K562 (cell line): ENCODE measurements at regions not wholly inside any gene's neighbourhood (a gene's known extent, or its start where the extent isn't known, plus 50 kb on each side); places are given as distances from the start of the nearest gene placed in this dataset.

Experiments
- ATAC-seq: fragments of 200-7000 bp; cut with Tn5 transposase; 3 replicates; pipeline ENCODE4 v1.9.1; 2020; ENCODE audit warnings: moderate library complexity
- BruUV-seq: library from RNA; stranded (reverse); fragments of 400-500 nt; replicated peaks from 2 replicates; lab custom pipeline; 2021; lab: Mats Ljungman, UMichigan
- CTCF ChIA-PET: fragments of 300-600 bp; formaldehyde crosslinking; extraction: SDS; loops from one replicate; lab custom pipeline; 2021; ENCODE audit warnings: low intra/inter-chr PET ratio; lab: Yijun Ruan, JAX
- POLR2A ChIA-PET: fragments of 300-600, 350-650 bp; sonication (Branson Sonifier 250); formaldehyde crosslinking; extraction: SDS; loops from one replicate; lab custom pipeline; 2021; ENCODE audit warnings: antibody characterized with exemption, inconsistent platforms; lab: Yijun Ruan, JAX
- DNase-seq, 4 experiments: peaks; one replicate each; pipeline versions ENCODE4 v3.0.0 to v3.0.0-alpha.2; 2011 to 2018; ENCODE audit warnings: low spot score in 3 of 4, mixed read lengths in 3 of 4; ENCODE audit errors: extremely low read depth in 1 of 4
- FAIRE-seq: peaks from 2 replicates; lab custom pipeline; 2011; peaks lifted over from hg19 to GRCh38; lab: Jason Lieb, UNC
- H2AFZ ChIP-seq: 2 replicates; pipeline ENCODE4 v1.6.0; 2011; ENCODE audit warnings: low read depth, low read length, control low read depth, inconsistent platforms
- H3K27ac ChIP-seq: fragments of 200-600 bp; 3 replicates; pipeline ENCODE4 v1.8.0; 2011; ENCODE audit warnings: low read depth, mild to moderate bottlenecking, control low read depth, inconsistent platforms, low read length, moderate library complexity, mixed read lengths; ENCODE audit errors: extremely low read depth
- H3K27me3 ChIP-seq, 2 experiments: fragments of 300-600 bp in 1 of 2; 2 replicates in 1 of 2; 3 replicates in 1 of 2; pipeline versions ENCODE4 v1.6.0 to v1.8.0; 2011; ENCODE audit warnings: inconsistent platforms in 2 of 2, low read length in 2 of 2, mild to moderate bottlenecking in 1 of 2, mixed read lengths in 1 of 2, moderate library complexity in 1 of 2; ENCODE audit not compliant: control insufficient read depth in 2 of 2, insufficient read depth in 2 of 2
- H3K36me3 ChIP-seq: fragments of 300-600 bp; 3 replicates; pipeline ENCODE4 v1.8.0; 2011; ENCODE audit warnings: mild to moderate bottlenecking, low read length, inconsistent platforms; ENCODE audit not compliant: control insufficient read depth, insufficient read depth
- H3K4me1 ChIP-seq, 2 experiments: fragments of 200-600 bp in 1 of 2; replicated peaks in 1 of 2; 2 replicates in 1 of 2; 3 replicates in 1 of 2; pipeline versions ENCODE4 v1.5.1 to v1.8.0; 2011; ENCODE audit warnings: inconsistent platforms in 2 of 2, low read length in 2 of 2, mild to moderate bottlenecking in 1 of 2, mixed read lengths in 1 of 2, moderate library complexity in 1 of 2; ENCODE audit not compliant: control insufficient read depth in 2 of 2, insufficient read depth in 2 of 2
- H3K4me2 ChIP-seq: 2 replicates; pipeline ENCODE4 v1.6.1; 2011; ENCODE audit warnings: low read length, control low read depth, inconsistent platforms, mixed read lengths; ENCODE audit not compliant: insufficient read depth
- H3K4me3 ChIP-seq: fragments of 200-600 bp; sonication (generic), shearing (Covaris generic); 2 replicates; pipeline ENCODE4 v1.5.1; 2016; ENCODE audit warnings: control low read depth, inconsistent platforms
- H3K79me2 ChIP-seq: fragments of 200-600 bp; 3 replicates; pipeline ENCODE4 v1.8.0; 2011; ENCODE audit warnings: low read length, inconsistent platforms; ENCODE audit not compliant: control insufficient read depth, insufficient read depth
- H3K9ac ChIP-seq, 2 experiments: 2 replicates each; pipeline versions ENCODE4 v1.6.0 to v1.6.1; 2011; ENCODE audit warnings: low read depth in 2 of 2, low read length in 2 of 2, control low read depth in 1 of 2, inconsistent platforms in 1 of 2, mild to moderate bottlenecking in 1 of 2, mixed read lengths in 1 of 2; ENCODE audit not compliant: insufficient read depth in 1 of 2
- H3K9me1 ChIP-seq: one replicate; pipeline ENCODE4 v1.6.0; 2011; ENCODE audit warnings: inconsistent platforms, mild to moderate bottlenecking, low read length, moderate library complexity; ENCODE audit not compliant: control insufficient read depth, insufficient read depth
- H3K9me3 ChIP-seq: replicated peaks from 2 replicates; pipeline ENCODE4 v1.5.1; 2011; ENCODE audit warnings: low read depth, low read length, inconsistent platforms; ENCODE audit not compliant: control insufficient read depth, insufficient read depth
- H4K20me1 ChIP-seq: replicated peaks from 2 replicates; pipeline ENCODE4 v1.6.1; 2011; ENCODE audit warnings: low read length, inconsistent platforms, mixed read lengths; ENCODE audit not compliant: control insufficient read depth, insufficient read depth
- ADNP ChIP-seq: fragments of 200-800 bp; sonication (Bioruptor generic); IDR thresholded peaks from 2 replicates; pipeline ENCODE4 v1.6.1; 2016; ENCODE audit warnings: missing genetic modification characterization, missing compliant biosample characterization
- BCOR ChIP-seq: fragments of 450-650 bp; IDR thresholded peaks from 2 replicates; pipeline ENCODE4 v1.6.1; 2016
- BHLHE40 ChIP-seq: IDR thresholded peaks from 2 replicates; pipeline ENCODE4 v1.6.1; 2011; ENCODE audit warnings: low read length, improper control_type of control experiment
- CXXC5 ChIP-seq: fragments of 250-450 bp; sonication (Bioruptor Pico); IDR thresholded peaks from 2 replicates; pipeline ENCODE4 v1.8.0; 2022; ENCODE audit warnings: inconsistent platforms, mild to moderate bottlenecking, moderate library complexity
- E2F3 ChIP-seq: fragments of 250-450 bp; sonication (Bioruptor Pico); IDR thresholded peaks from 2 replicates; pipeline ENCODE4 v1.4.0; 2020; ENCODE audit warnings: mild to moderate bottlenecking
- HNRNPL ChIP-seq: fragments of 200-400 bp; formaldehyde crosslinking; IDR thresholded peaks from 2 replicates; pipeline ENCODE4 v1.6.1; 2017; ENCODE audit warnings: low read depth, mild to moderate bottlenecking, low read length
- NFIC ChIP-seq: fragments of 450-650 bp; IDR thresholded peaks from 2 replicates; pipeline ENCODE4 v1.6.1; 2017; ENCODE audit warnings: mild to moderate bottlenecking, inconsistent platforms
- ZC3H11A ChIP-seq: IDR thresholded peaks from 2 replicates; pipeline ENCODE4 v1.6.1; 2012; ENCODE audit warnings: low read depth, low read length, improper control_type of control experiment
- WGBS: fragments of 100-300 bp; shearing (Covaris generic); methylation state at CpG from one replicate; pipeline ENCODE4 v1.1.6; 2016; ENCODE audit warnings: low coverage, mixed read lengths; ENCODE audit not compliant: insufficient coverage; ENCODE audit errors: missing lambda C conversion rate; 5-methylcytosine and 5-hydroxymethylcytosine counted together
- in situ Hi-C: fragments of 300-500 bp; cut with MboI; formaldehyde crosslinking; loops from 4 replicates; pipeline ENCODE4 v1.15.0; 2018; ENCODE audit warnings: inconsistent platforms, mixed read lengths
- intact Hi-C: fragments of 100-400 bp; cut with micrococcal nuclease; formaldehyde crosslinking; loops from 2 replicates; pipeline ENCODE4 v1.14.2; 2022
- TF ChIP-seq, protein P1 (sequence below), 2 experiments: fragments of 250-450 bp in 1 of 2; fragments of 450-650 bp in 1 of 2; sonication (Bioruptor Pico) in 1 of 2; IDR thresholded peaks; 2 replicates each; pipeline versions ENCODE4 v1.6.1 to v1.8.0; 2016 to 2021; ENCODE audit warnings: mild to moderate bottlenecking in 2 of 2, moderate library complexity in 2 of 2, missing compliant biosample characterization in 1 of 2, missing genetic modification characterization in 1 of 2
- TF ChIP-seq, protein P2 (sequence below): IDR thresholded peaks from 2 replicates; pipeline ENCODE4 v1.6.1; 2014; ENCODE audit warnings: antibody characterized with exemption
- TF ChIP-seq, protein P3 (sequence below): fragments of 250-450 bp; sonication (Bioruptor Pico); IDR thresholded peaks from 2 replicates; pipeline ENCODE4 v1.4.0; 2020; ENCODE audit warnings: mild to moderate bottlenecking, moderate library complexity, borderline replicate concordance
- TF ChIP-seq, protein P4 (sequence below): fragments of 450-650 bp; formaldehyde crosslinking; IDR thresholded peaks from 2 replicates; pipeline ENCODE4 v1.4.0; 2020; ENCODE audit warnings: mild to moderate bottlenecking, mixed read lengths
- TF ChIP-seq, protein P5 (sequence below), 3 experiments: fragments of 200-800 bp in 1 of 3; fragments of 250-450 bp in 1 of 3; fragments of 450-650 bp in 1 of 3; sonication (Bioruptor Pico) in 1 of 3; sonication (Bioruptor generic) in 1 of 3; formaldehyde crosslinking in 1 of 3; IDR thresholded peaks; 2 replicates each; pipeline versions ENCODE4 v1.6.1 to v1.8.0; 2016 to 2022; ENCODE audit warnings: mild to moderate bottlenecking in 2 of 3, missing genetic modification characterization in 2 of 3, missing compliant biosample characterization in 1 of 3, moderate library complexity in 1 of 3

DNA sequence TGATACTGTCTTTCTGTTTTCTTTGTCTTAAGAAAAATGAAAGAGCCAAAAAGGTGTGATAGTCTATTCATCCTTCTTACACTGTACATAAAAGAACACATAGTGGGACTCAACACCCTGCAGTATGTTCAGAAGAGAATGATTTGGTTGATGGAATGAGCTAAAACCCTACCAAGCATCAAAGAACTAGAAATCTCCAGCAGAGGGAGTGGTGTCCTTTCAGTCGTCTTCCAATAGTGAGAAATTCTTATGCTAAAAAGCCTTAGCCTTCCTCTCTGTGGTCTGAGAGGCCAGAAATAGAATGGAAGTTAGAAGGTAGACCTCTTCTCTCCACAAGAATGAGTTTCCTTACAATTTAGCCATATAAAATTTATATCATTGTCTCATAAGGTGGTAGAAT is 393.4 kb upstream of the SEL1L start:
- intact Hi-C loops (no loop called here), in situ Hi-C loops (no loop called here)
- Histone ChIP-seq H3K9me3 (no peaks in the 10 kb centered on the region), H3K9ac (no peak overlapping the region), H3K36me3 (no peaks in the 10 kb centered on the region), H3K9me1 (no peaks in the 10 kb centered on the region), H3K27ac (no peak overlapping the region), H4K20me1 (no peaks in the 10 kb centered on the region), H3K4me3 (no peak overlapping the region), H3K27me3 (no peaks in the 10 kb centered on the region), H3K4me2 (no peak overlapping the region), H3K4me1 (no peaks in the 10 kb centered on the region), H3K79me2 (no peaks in the 10 kb centered on the region), H2AFZ (no peak overlapping the region)
- ChIA-PET POLR2A (interaction anchor here (0.7 kb wide), 1 partner anchor 47 kb away, joined by 3 read pairs; no protein-coding TSS in a partner anchor), CTCF (no interaction called here)
- DNase-seq = no peak
- FAIRE-seq = no peak
- no peak for ATAC-seq
- WGBS = 0% methylated on average over 1 of the region's 1 CpG
- no TSS peak for BruUV-seq
- TF ChIP-seq ZC3H11A (no peak), CXXC5 (CRISPR knock-in tag) (no peak), E2F3 (CRISPR knock-in tag) (no peak), HNRNPL (no peak), BCOR (no peak), NFIC (no peak), BHLHE40 (no peak), ADNP (tag) (no peak)
- TF ChIP-seq, protein P1, sequence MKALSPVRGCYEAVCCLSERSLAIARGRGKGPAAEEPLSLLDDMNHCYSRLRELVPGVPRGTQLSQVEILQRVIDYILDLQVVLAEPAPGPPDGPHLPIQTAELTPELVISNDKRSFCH (CRISPR knock-in tag; IDR thresholded peaks at IDR 0.05) = no peak
- TF ChIP-seq, protein P1 (tag; IDR thresholded peaks at IDR 0.05) = no peak
- TF ChIP-seq, protein P2, sequence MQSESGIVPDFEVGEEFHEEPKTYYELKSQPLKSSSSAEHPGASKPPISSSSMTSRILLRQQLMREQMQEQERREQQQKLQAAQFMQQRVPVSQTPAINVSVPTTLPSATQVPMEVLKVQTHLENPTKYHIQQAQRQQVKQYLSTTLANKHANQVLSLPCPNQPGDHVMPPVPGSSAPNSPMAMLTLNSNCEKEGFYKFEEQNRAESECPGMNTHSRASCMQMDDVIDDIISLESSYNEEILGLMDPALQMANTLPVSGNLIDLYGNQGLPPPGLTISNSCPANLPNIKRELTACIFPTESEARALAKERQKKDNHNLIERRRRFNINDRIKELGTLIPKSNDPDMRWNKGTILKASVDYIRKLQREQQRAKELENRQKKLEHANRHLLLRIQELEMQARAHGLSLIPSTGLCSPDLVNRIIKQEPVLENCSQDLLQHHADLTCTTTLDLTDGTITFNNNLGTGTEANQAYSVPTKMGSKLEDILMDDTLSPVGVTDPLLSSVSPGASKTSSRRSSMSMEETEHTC = no peak
- TF ChIP-seq, protein P3, sequence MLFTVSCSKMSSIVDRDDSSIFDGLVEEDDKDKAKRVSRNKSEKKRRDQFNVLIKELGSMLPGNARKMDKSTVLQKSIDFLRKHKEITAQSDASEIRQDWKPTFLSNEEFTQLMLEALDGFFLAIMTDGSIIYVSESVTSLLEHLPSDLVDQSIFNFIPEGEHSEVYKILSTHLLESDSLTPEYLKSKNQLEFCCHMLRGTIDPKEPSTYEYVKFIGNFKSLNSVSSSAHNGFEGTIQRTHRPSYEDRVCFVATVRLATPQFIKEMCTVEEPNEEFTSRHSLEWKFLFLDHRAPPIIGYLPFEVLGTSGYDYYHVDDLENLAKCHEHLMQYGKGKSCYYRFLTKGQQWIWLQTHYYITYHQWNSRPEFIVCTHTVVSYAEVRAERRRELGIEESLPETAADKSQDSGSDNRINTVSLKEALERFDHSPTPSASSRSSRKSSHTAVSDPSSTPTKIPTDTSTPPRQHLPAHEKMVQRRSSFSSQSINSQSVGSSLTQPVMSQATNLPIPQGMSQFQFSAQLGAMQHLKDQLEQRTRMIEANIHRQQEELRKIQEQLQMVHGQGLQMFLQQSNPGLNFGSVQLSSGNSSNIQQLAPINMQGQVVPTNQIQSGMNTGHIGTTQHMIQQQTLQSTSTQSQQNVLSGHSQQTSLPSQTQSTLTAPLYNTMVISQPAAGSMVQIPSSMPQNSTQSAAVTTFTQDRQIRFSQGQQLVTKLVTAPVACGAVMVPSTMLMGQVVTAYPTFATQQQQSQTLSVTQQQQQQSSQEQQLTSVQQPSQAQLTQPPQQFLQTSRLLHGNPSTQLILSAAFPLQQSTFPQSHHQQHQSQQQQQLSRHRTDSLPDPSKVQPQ (CRISPR knock-in tag) = no peak
- TF ChIP-seq, protein P4, sequence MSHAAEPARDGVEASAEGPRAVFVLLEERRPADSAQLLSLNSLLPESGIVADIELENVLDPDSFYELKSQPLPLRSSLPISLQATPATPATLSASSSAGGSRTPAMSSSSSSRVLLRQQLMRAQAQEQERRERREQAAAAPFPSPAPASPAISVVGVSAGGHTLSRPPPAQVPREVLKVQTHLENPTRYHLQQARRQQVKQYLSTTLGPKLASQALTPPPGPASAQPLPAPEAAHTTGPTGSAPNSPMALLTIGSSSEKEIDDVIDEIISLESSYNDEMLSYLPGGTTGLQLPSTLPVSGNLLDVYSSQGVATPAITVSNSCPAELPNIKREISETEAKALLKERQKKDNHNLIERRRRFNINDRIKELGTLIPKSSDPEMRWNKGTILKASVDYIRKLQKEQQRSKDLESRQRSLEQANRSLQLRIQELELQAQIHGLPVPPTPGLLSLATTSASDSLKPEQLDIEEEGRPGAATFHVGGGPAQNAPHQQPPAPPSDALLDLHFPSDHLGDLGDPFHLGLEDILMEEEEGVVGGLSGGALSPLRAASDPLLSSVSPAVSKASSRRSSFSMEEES (CRISPR knock-in tag) = no peak
- TF ChIP-seq, protein P5, sequence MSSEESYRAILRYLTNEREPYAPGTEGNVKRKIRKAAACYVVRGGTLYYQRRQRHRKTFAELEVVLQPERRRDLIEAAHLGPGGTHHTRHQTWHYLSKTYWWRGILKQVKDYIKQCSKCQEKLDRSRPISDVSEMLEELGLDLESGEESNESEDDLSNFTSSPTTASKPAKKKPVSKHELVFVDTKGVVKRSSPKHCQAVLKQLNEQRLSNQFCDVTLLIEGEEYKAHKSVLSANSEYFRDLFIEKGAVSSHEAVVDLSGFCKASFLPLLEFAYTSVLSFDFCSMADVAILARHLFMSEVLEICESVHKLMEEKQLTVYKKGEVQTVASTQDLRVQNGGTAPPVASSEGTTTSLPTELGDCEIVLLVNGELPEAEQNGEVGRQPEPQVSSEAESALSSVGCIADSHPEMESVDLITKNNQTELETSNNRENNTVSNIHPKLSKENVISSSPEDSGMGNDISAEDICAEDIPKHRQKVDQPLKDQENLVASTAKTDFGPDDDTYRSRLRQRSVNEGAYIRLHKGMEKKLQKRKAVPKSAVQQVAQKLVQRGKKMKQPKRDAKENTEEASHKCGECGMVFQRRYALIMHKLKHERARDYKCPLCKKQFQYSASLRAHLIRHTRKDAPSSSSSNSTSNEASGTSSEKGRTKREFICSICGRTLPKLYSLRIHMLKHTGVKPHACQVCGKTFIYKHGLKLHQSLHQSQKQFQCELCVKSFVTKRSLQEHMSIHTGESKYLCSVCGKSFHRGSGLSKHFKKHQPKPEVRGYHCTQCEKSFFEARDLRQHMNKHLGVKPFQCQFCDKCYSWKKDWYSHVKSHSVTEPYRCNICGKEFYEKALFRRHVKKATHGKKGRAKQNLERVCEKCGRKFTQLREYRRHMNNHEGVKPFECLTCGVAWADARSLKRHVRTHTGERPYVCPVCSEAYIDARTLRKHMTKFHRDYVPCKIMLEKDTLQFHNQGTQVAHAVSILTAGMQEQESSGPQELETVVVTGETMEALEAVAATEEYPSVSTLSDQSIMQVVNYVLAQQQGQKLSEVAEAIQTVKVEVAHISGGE (CRISPR knock-in tag; IDR thresholded peaks at IDR 0.05) = no peak
